ENCODE measurements at regions not wholly inside any gene's neighbourhood (a gene's known extent, or its start where the extent isn't known, plus 50 kb on each side); places are given as distances from the start of the nearest gene placed in this dataset.

- no peak for DNase-seq (ENCODE audit: low spot score)
- no peaks in the 10 kb centered on the region for H3K4me1 Mint-ChIP-seq (ENCODE audit: low read depth)
- no peaks in the 10 kb centered on the region for H3K9me3 Mint-ChIP-seq
- H3K27ac Mint-ChIP-seq, result no peak overlapping the region
- H3K4me3 Mint-ChIP-seq, result no peak overlapping the region
- no peaks in the 10 kb centered on the region for H3K36me3 Mint-ChIP-seq (ENCODE audit: low read depth)
- intact Hi-C loops (cut with micrococcal nuclease), result no loop called here
- H3K27me3 Mint-ChIP-seq (ENCODE audit: insufficient read depth), result peaks cover 3% of the 10 kb centered on the region
These were observed 84.4 kb downstream of the SDC1 start for GRCh38 chr2:20140321-20141055.

- H3K27me3 Mint-ChIP-seq (ENCODE audit: insufficient read depth), result no peaks in the 10 kb centered on the region
- no peak overlapping the region for H3K27ac Mint-ChIP-seq
- H3K36me3 Mint-ChIP-seq (ENCODE audit: low read depth), result no peaks in the 10 kb centered on the region
- H3K4me3 Mint-ChIP-seq, result no peak overlapping the region
- no peaks in the 10 kb centered on the region for H3K9me3 Mint-ChIP-seq
- no peaks in the 10 kb centered on the region for H3K4me1 Mint-ChIP-seq (ENCODE audit: low read depth)
- DNase-seq (ENCODE audit: low spot score), result no peak
- intact Hi-C loops (cut with micrococcal nuclease), result no loop called here
These were observed 85.3 kb downstream of the SDC1 start for GRCh38 chr2:20139407-20140172.

- H3K4me3 Mint-ChIP-seq, result no peak overlapping the region
- intact Hi-C loops (cut with micrococcal nuclease), result no loop called here
- no peaks in the 10 kb centered on the region for H3K4me1 Mint-ChIP-seq (ENCODE audit: low read depth)
- H3K27ac Mint-ChIP-seq, result no peak overlapping the region
- DNase-seq (ENCODE audit: low spot score), result no peak
- H3K36me3 Mint-ChIP-seq (ENCODE audit: low read depth), result no peaks in the 10 kb centered on the region
- no peaks in the 10 kb centered on the region for H3K27me3 Mint-ChIP-seq (ENCODE audit: insufficient read depth)
- H3K9me3 Mint-ChIP-seq, result no peaks in the 10 kb centered on the region
These were observed 86.2 kb downstream of the SDC1 start for GRCh38 chr2:20138696-20139095.

- H3K36me3 Mint-ChIP-seq (ENCODE audit: low read depth), result no peaks in the 10 kb centered on the region
- no peak overlapping the region for H3K4me3 Mint-ChIP-seq
- H3K4me1 Mint-ChIP-seq (ENCODE audit: low read depth), result no peaks in the 10 kb centered on the region
- H3K9me3 Mint-ChIP-seq, result no peaks in the 10 kb centered on the region
- no peak for DNase-seq (ENCODE audit: low spot score)
- intact Hi-C loops (cut with micrococcal nuclease), result no loop called here
- no peaks in the 10 kb centered on the region for H3K27me3 Mint-ChIP-seq (ENCODE audit: insufficient read depth)
- no peak overlapping the region for H3K27ac Mint-ChIP-seq
These were observed 86.5 kb upstream of the LAPTM4A start for GRCh38 chr2:20137884-20138283.

GRCh38 chr2:20137131-20137571, 85.7 kb upstream of the LAPTM4A start:
- H3K27ac Mint-ChIP-seq, result no peak overlapping the region
- H3K27me3 Mint-ChIP-seq (ENCODE audit: insufficient read depth), result no peaks in the 10 kb centered on the region
- no peak for DNase-seq (ENCODE audit: low spot score)
- no peaks in the 10 kb centered on the region for H3K4me1 Mint-ChIP-seq (ENCODE audit: low read depth)
- H3K4me3 Mint-ChIP-seq, result no peak overlapping the region
- no peaks in the 10 kb centered on the region for H3K36me3 Mint-ChIP-seq (ENCODE audit: low read depth)
- intact Hi-C loops (cut with micrococcal nuclease), result no loop called here
- H3K9me3 Mint-ChIP-seq, result no peaks in the 10 kb centered on the region

- H3K27me3 Mint-ChIP-seq (ENCODE audit: insufficient read depth), result no peaks in the 10 kb centered on the region
- no peak overlapping the region for H3K27ac Mint-ChIP-seq
- no peak for DNase-seq (ENCODE audit: low spot score)
- no peaks in the 10 kb centered on the region for H3K36me3 Mint-ChIP-seq (ENCODE audit: low read depth)
- H3K9me3 Mint-ChIP-seq, result no peaks in the 10 kb centered on the region
- no peak overlapping the region for H3K4me3 Mint-ChIP-seq
- no peaks in the 10 kb centered on the region for H3K4me1 Mint-ChIP-seq (ENCODE audit: low read depth)
- intact Hi-C loops (cut with micrococcal nuclease), result no loop called here
These were observed 84.7 kb upstream of the LAPTM4A start for GRCh38 chr2:20136149-20136548.

GRCh38 chr2:20135631-20136050, 84.2 kb upstream of the LAPTM4A start:
- intact Hi-C loops (cut with micrococcal nuclease), result loop anchor here (1.0 kb wide), 1 partner anchor 90 kb away; the partner anchor contains the start of gene SDC1

GRCh38 chr2:20132990-20133535, 81.6 kb upstream of the LAPTM4A start:
- Mint-ChIP-seq H3K4me3 (no peak overlapping the region), H3K36me3 (ENCODE audit: low read depth) (no peaks in the 10 kb centered on the region), H3K9me3 (no peaks in the 10 kb centered on the region), H3K27ac (no peak overlapping the region), H3K4me1 (ENCODE audit: low read depth) (no peaks in the 10 kb centered on the region), H3K27me3 (ENCODE audit: insufficient read depth) (no peaks in the 10 kb centered on the region)
- intact Hi-C loops (cut with micrococcal nuclease), result no loop called here
- DNase-seq (ENCODE audit: low spot score), result no peak

More at GRCh38 chr2:20135631-20136050, 84.2 kb upstream of the LAPTM4A start:
- no peak overlapping the region for H3K4me3 Mint-ChIP-seq
- H3K36me3 Mint-ChIP-seq (ENCODE audit: low read depth), result no peaks in the 10 kb centered on the region
- no peaks in the 10 kb centered on the region for H3K9me3 Mint-ChIP-seq
- no peaks in the 10 kb centered on the region for H3K27me3 Mint-ChIP-seq (ENCODE audit: insufficient read depth)
- DNase-seq (ENCODE audit: low spot score), result peak; percentile 6
- no peaks in the 10 kb centered on the region for H3K4me1 Mint-ChIP-seq (ENCODE audit: low read depth)
- H3K27ac Mint-ChIP-seq, result no peak overlapping the region

GRCh38 chr2:20130821-20131645, 79.6 kb upstream of the LAPTM4A start:
- Mint-ChIP-seq H3K4me3 (no peak overlapping the region), H3K27me3 (ENCODE audit: insufficient read depth) (peaks cover 2% of the 10 kb centered on the region), H3K9me3 (no peaks in the 10 kb centered on the region), H3K4me1 (ENCODE audit: low read depth) (no peaks in the 10 kb centered on the region), H3K27ac (no peak overlapping the region), H3K36me3 (ENCODE audit: low read depth) (no peaks in the 10 kb centered on the region)
- DNase-seq (ENCODE audit: low spot score), result no peak
- intact Hi-C loops (cut with micrococcal nuclease), result no loop called here

GRCh38 chr2:20130160-20130560, 78.7 kb upstream of the LAPTM4A start:
- intact Hi-C loops (cut with micrococcal nuclease), result no loop called here
- no peaks in the 10 kb centered on the region for H3K4me1 Mint-ChIP-seq (ENCODE audit: low read depth)
- H3K4me3 Mint-ChIP-seq, result no peak overlapping the region
- no peak overlapping the region for H3K27ac Mint-ChIP-seq
- H3K27me3 Mint-ChIP-seq (ENCODE audit: insufficient read depth), result peaks cover 2% of the 10 kb centered on the region
- no peaks in the 10 kb centered on the region for H3K36me3 Mint-ChIP-seq (ENCODE audit: low read depth)
- H3K9me3 Mint-ChIP-seq, result no peaks in the 10 kb centered on the region
- no peak for DNase-seq (ENCODE audit: low spot score)

GRCh38 chr2:20129331-20130159, 78.1 kb upstream of the LAPTM4A start:
- Mint-ChIP-seq H3K4me3 (no peak overlapping the region), H3K4me1 (ENCODE audit: low read depth) (no peaks in the 10 kb centered on the region), H3K27ac (no peak overlapping the region), H3K9me3 (no peaks in the 10 kb centered on the region), H3K27me3 (ENCODE audit: insufficient read depth) (peaks cover 2% of the 10 kb centered on the region), H3K36me3 (ENCODE audit: low read depth) (no peaks in the 10 kb centered on the region)
- intact Hi-C loops (cut with micrococcal nuclease), result no loop called here
- DNase-seq (ENCODE audit: low spot score), result no peak

All from activated T-helper 1 cell treated with anti-CD3 and anti-CD28 coated beads, Interleukin-12 subunit alpha, Interleukin-12 subunit beta, Interleukin-2, Interleukin-4 antibody, amounts not matched to agents 30 ng/mL and 10 ng/mL and 1 ng/mL, durations not matched to agents 14 hours and 24 hours and 36 hours (primary cell).